Panc1 (cell line): ENCODE measurements at regions not wholly inside any gene's neighbourhood (a gene's known extent, or its start where the extent isn't known, plus 50 kb on each side); places are given as distances from the start of the nearest gene placed in this dataset.

Source experiments
- ATAC-seq: fragments of 200-7000 bp; cut with Tn5 transposase; 2 replicates; pipeline ENCODE4 v1.9.1; 2020; ENCODE audit warnings: mild to moderate bottlenecking, moderate library complexity
- BruUV-seq: library from RNA; stranded (reverse); fragments of 400-500 nt; replicated peaks from 2 replicates; lab custom pipeline; 2021; lab: Mats Ljungman, UMichigan
- CTCF ChIA-PET: fragments of 300-600 bp; sonication (Branson Sonifier 250); formaldehyde crosslinking; loops from one replicate; lab custom pipeline; 2022; ENCODE audit warnings: antibody characterized with exemption; lab: Charles Lee
- POLR2A ChIA-PET: fragments of 300-600 bp; sonication (Branson Sonifier 250); formaldehyde crosslinking; loops from one replicate; lab custom pipeline; 2022; ENCODE audit warnings: antibody characterized with exemption; lab: Charles Lee
- DNase-seq: peaks from one replicate; pipeline ENCODE4 v3.0.0-alpha.2; 2010; ENCODE audit warnings: low read depth, low spot score
- H3K27ac ChIP-seq: 2 replicates; pipeline ENCODE4 v1.5.1; 2011; ENCODE audit warnings: mild to moderate bottlenecking, low read length, inconsistent platforms
- H3K27me3 ChIP-seq: fragments of 200-500 bp; sonication (Bioruptor generic); 2 replicates; pipeline ENCODE4 v1.6.0; 2014; ENCODE audit warnings: low read length, inconsistent platforms; ENCODE audit not compliant: control insufficient read depth, insufficient read depth
- H3K36me3 ChIP-seq: fragments of 200-500 bp; sonication (Bioruptor generic); 2 replicates; pipeline ENCODE4 v1.5.1; 2014; ENCODE audit warnings: inconsistent platforms, mild to moderate bottlenecking, low read length, moderate library complexity; ENCODE audit not compliant: control insufficient read depth, insufficient read depth
- H3K4me1 ChIP-seq: 2 replicates; pipeline ENCODE4 v1.5.1; 2011; ENCODE audit warnings: inconsistent platforms, mild to moderate bottlenecking, low read length, moderate library complexity; ENCODE audit not compliant: control insufficient read depth, insufficient read depth
- H3K4me3 ChIP-seq, 2 experiments: 2 replicates each; pipeline ENCODE4 v1.5.1; 2011 to 2012; ENCODE audit warnings: low read depth in 2 of 2, low read length in 2 of 2, mild to moderate bottlenecking in 2 of 2, inconsistent platforms in 1 of 2, moderate library complexity in 1 of 2
- H3K9me3 ChIP-seq: fragments of 200-500 bp; sonication (Bioruptor generic); 2 replicates; pipeline ENCODE4 v1.5.1; 2014; ENCODE audit warnings: low read depth, mild to moderate bottlenecking, inconsistent platforms, low read length, moderate library complexity; ENCODE audit not compliant: control insufficient read depth, insufficient read depth
- CTCF ChIP-seq: fragments of 450-650 bp; IDR thresholded peaks from 2 replicates; pipeline ENCODE4 v1.5.1; 2017; ENCODE audit warnings: mild to moderate bottlenecking
- POLR2AphosphoS5 ChIP-seq: IDR thresholded peaks from 2 replicates; pipeline ENCODE4 v1.6.1; 2012; ENCODE audit warnings: mild to moderate bottlenecking, low read depth, low read length, moderate library complexity
- REST ChIP-seq, 2 experiments: IDR thresholded peaks; 2 replicates each; pipeline ENCODE4 v1.6.1; 2011 to 2012; ENCODE audit warnings: low read depth in 2 of 2, control low read depth in 1 of 2, low read length in 1 of 2, mild to moderate bottlenecking in 1 of 2, moderate library complexity in 1 of 2; ENCODE audit not compliant: insufficient read depth in 1 of 2
- SIN3A ChIP-seq: IDR thresholded peaks from 2 replicates; pipeline ENCODE4 v1.6.1; 2012; ENCODE audit warnings: low read depth, mild to moderate bottlenecking, low read length, moderate library complexity, borderline replicate concordance; ENCODE audit not compliant: insufficient read depth
- TCF7L2 ChIP-seq: IDR thresholded peaks from 2 replicates; pipeline ENCODE4 v1.6.1; 2011; ENCODE audit warnings: mild to moderate bottlenecking, low read depth, low read length, inconsistent platforms
- in situ Hi-C: cut with HindIII; loops from 2 replicates; pipeline ENCODE4 v1.10.0; 2016; ENCODE audit warnings: low sequenced_read_pairs, low pct_unique_long_range_greater_than_20kb
- intact Hi-C: fragments of 100-400 bp; cut with micrococcal nuclease; formaldehyde crosslinking; loops from one replicate; pipeline ENCODE4 v1.10.0; 2022; ENCODE audit not compliant: unreplicated experiment

GRCh38 chr7:49273897-49274296 is 349.6 kb downstream of the CDC14C start:
- in situ Hi-C loops, result no loop called here

GRCh38 chr7:49279891-49280290 is 355.5 kb downstream of the CDC14C start:
- ChIA-PET CTCF (no interaction called here), POLR2A (no interaction called here)
- in situ Hi-C loops (no loop called here), intact Hi-C loops (no loop called here)
- no peak overlapping the region for H3K27ac ChIP-seq
- H3K36me3 ChIP-seq, result no peaks in the 10 kb centered on the region
- no peak overlapping the region for H3K4me3 ChIP-seq
- no peak for DNase-seq
- TF ChIP-seq TCF7L2 (no peak), REST (IDR thresholded peaks at IDR 0.05; ENCODE audit: insufficient read depth in 1 of 2, low read depth in 2 of 2, low read length in 1 of 2) (no peak), POLR2AphosphoS5 (no peak), SIN3A (no peak), CTCF (no peak)
- no peaks in the 10 kb centered on the region for H3K9me3 ChIP-seq
- H3K4me1 ChIP-seq, result no peaks in the 10 kb centered on the region
- H3K27me3 ChIP-seq, result no peaks in the 10 kb centered on the region
- no TSS peak for BruUV-seq
- ATAC-seq, result no peak

More at GRCh38 chr7:49273897-49274296, 349.6 kb downstream of the CDC14C start:
- no peak for TF ChIP-seq CTCF
- TF ChIP-seq REST (IDR thresholded peaks at IDR 0.05; ENCODE audit: insufficient read depth in 1 of 2, low read depth in 2 of 2, low read length in 1 of 2), result no peak
- TF ChIP-seq POLR2AphosphoS5, result no peak
- TF ChIP-seq TCF7L2, result no peak
- TF ChIP-seq SIN3A, result no peak
- Histone ChIP-seq H3K27me3 (no peaks in the 10 kb centered on the region), H3K36me3 (no peaks in the 10 kb centered on the region), H3K27ac (no peak overlapping the region), H3K4me3 (no peak overlapping the region), H3K4me1 (no peaks in the 10 kb centered on the region), H3K9me3 (no peaks in the 10 kb centered on the region)
- ATAC-seq (no peak), DNase-seq (no peak)
- BruUV-seq, result no TSS peak
- ChIA-PET CTCF (no interaction called here), POLR2A (no interaction called here)
- intact Hi-C loops, result no loop called here
